DND-41 (cell line): ENCODE measurements at regions not wholly inside any gene's neighbourhood (a gene's known extent, or its start where the extent isn't known, plus 50 kb on each side); places are given as distances from the start of the nearest gene placed in this dataset.
"Not testable (repeated sequence)": the region's sequence is repeated elsewhere in the genome, so short reads cannot be mapped to it uniquely, and the experiment has no call there.

Source experiments
- ATAC-seq: fragments of 200-7000 bp; cut with Tn5 transposase; 3 replicates; pipeline ENCODE4 v1.9.1; 2021; ENCODE audit warnings: low read depth; ENCODE audit not compliant: insufficient read depth
- DNase-seq: peaks from one replicate; pipeline ENCODE4 v3.0.0-alpha.2; 2020
- H2AFZ ChIP-seq: 2 replicates; pipeline ENCODE4 v1.6.0; 2012; ENCODE audit warnings: low read depth, low read length
- H3K27ac ChIP-seq: 2 replicates; pipeline ENCODE4 v1.5.1; 2012; ENCODE audit warnings: low read length, inconsistent platforms
- H3K27me3 ChIP-seq: fragments of 200-600 bp; sonication (generic); 2 replicates; pipeline ENCODE4 v1.6.0; 2012; ENCODE audit warnings: low read length, mild to moderate bottlenecking, inconsistent platforms; ENCODE audit not compliant: insufficient read depth, poor library complexity
- H3K36me3 ChIP-seq: 2 replicates; pipeline ENCODE4 v1.5.1; 2012; ENCODE audit warnings: low read length, inconsistent platforms; ENCODE audit not compliant: insufficient read depth
- H3K4me1 ChIP-seq: 2 replicates; pipeline ENCODE4 v1.5.1; 2012; ENCODE audit warnings: mild to moderate bottlenecking, low read length; ENCODE audit not compliant: insufficient read depth
- H3K4me2 ChIP-seq: 2 replicates; pipeline ENCODE4 v1.6.0; 2012; ENCODE audit warnings: mild to moderate bottlenecking, moderate library complexity, low read length, inconsistent platforms; ENCODE audit not compliant: insufficient read depth
- H3K4me3 ChIP-seq, 2 experiments: fragments of 200-600 bp in 1 of 2; shearing (Covaris generic) in 1 of 2; 2 replicates each; pipeline ENCODE4 v1.5.1; 2012 to 2016; ENCODE audit warnings: inconsistent platforms in 2 of 2, low read length in 2 of 2, mild to moderate bottlenecking in 2 of 2, low read depth in 1 of 2, moderate library complexity in 1 of 2
- H3K79me2 ChIP-seq: 2 replicates; pipeline ENCODE4 v1.6.0; 2012; ENCODE audit warnings: low read length, inconsistent platforms; ENCODE audit not compliant: insufficient read depth
- H3K9ac ChIP-seq: 2 replicates; pipeline ENCODE4 v1.6.0; 2012; ENCODE audit warnings: low read depth, mild to moderate bottlenecking, inconsistent platforms, low read length, moderate library complexity
- H3K9me3 ChIP-seq: 2 replicates; pipeline ENCODE4 v1.5.1; 2012; ENCODE audit warnings: low read length, moderate library complexity, mild to moderate bottlenecking, inconsistent platforms; ENCODE audit not compliant: insufficient read depth, severe bottlenecking
- H4K20me1 ChIP-seq: 2 replicates; pipeline ENCODE4 v1.6.0; 2012; ENCODE audit warnings: low read length; ENCODE audit not compliant: insufficient read depth
- CTCF ChIP-seq: IDR thresholded peaks from 2 replicates; pipeline ENCODE4 v1.5.1; 2012; ENCODE audit warnings: borderline replicate concordance, low read length, moderate library complexity, mild to moderate bottlenecking; ENCODE audit not compliant: poor library complexity, severe bottlenecking; ENCODE audit errors: extremely low read depth
- EZH2 ChIP-seq: IDR thresholded peaks from 3 replicates; pipeline ENCODE4 v1.6.1; 2012; ENCODE audit warnings: borderline replicate concordance, low read depth, mild to moderate bottlenecking, moderate library complexity, low read length, inconsistent platforms; ENCODE audit not compliant: severe bottlenecking

GRCh38 chr7:110470420-110470819 is 620.5 kb upstream of the LRRN3 start:
- ATAC-seq (no peak), DNase-seq (no peak)
- no peaks in the 10 kb centered on the region for H4K20me1 ChIP-seq
- H2AFZ ChIP-seq, result no peak overlapping the region
- TF ChIP-seq CTCF, result no peak
- no peak for TF ChIP-seq EZH2
- H3K4me1 ChIP-seq, result no peaks in the 10 kb centered on the region
- H3K4me3 ChIP-seq, result no peak overlapping the region
- H3K4me2 ChIP-seq, result no peak overlapping the region
- no peaks in the 10 kb centered on the region for H3K36me3 ChIP-seq
- peaks cover 9% of the 10 kb centered on the region; the same call in 1 of the 2 replicates for H3K79me2 ChIP-seq
- no peak overlapping the region for H3K27ac ChIP-seq
- no peaks in the 10 kb centered on the region for H3K27me3 ChIP-seq
- H3K9ac ChIP-seq, result no peak overlapping the region
- no peaks in the 10 kb centered on the region for H3K9me3 ChIP-seq

DNA sequence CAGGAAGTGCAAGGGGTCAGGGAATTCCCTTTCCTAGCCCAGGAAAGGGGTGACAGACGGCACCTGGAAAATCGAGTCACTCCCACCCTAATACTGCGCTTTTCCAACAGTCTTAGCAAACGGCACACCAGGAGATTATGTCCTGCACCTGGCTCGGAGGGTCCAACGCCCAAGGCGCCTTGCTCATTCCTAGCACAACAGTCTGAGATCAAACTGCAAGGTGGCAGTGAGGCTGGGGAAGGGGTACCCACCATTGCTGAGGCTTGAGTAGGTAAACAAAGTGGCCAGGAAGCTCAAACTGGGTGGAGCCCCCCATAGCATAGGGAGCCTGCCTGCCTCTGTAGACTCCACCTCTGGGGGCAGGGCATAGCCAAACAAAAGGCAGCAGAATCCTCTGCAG is 618.5 kb upstream of the LRRN3 start:
- H3K4me1 ChIP-seq, H3K9me3 ChIP-seq, H3K4me3 ChIP-seq, H4K20me1 ChIP-seq, H3K27me3 ChIP-seq, H3K9ac ChIP-seq, H2AFZ ChIP-seq, H3K79me2 ChIP-seq, H3K27ac ChIP-seq, ATAC-seq, H3K4me2 ChIP-seq, DNase-seq, H3K36me3 ChIP-seq: not testable (repeated sequence)

DNA sequence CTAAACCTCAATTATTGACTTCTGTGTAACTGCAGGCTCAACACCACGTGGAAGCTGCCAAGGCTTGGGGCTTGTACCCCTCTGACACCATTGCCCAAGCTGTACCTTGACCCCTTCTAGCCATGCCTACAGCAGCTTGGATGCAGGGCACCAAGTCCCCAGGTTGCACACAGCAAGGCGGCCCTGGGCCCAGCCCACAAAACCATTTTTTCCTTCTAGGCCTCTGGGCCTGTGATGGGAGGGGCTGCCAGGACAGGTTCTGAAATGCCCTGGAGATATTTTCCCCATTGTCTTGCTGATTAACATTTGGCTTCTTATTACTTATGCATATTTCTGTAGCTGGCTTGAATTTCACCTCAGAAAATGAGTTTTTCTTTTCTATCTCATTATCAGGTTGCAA is 610.0 kb upstream of the LRRN3 start:
- Histone ChIP-seq H3K27me3 (no peaks in the 10 kb centered on the region), H2AFZ (no peak overlapping the region), H3K9ac (no peak overlapping the region), H3K79me2 (peaks cover 24% of the 10 kb centered on the region), H3K4me2 (no peak overlapping the region), H3K4me3 (peak overlapping the region in 1 of 2 experiments; percentile 6; a peak in 1 of 4 replicates), H4K20me1 (no peaks in the 10 kb centered on the region), H3K36me3 (peaks cover 20% of the 10 kb centered on the region), H3K9me3 (peaks cover 48% of the 10 kb centered on the region), H3K27ac (no peak overlapping the region), H3K4me1 (no peaks in the 10 kb centered on the region)
- DNase-seq (no peak), ATAC-seq (no peak)
- TF ChIP-seq EZH2 (no peak), CTCF (no peak)

DNA sequence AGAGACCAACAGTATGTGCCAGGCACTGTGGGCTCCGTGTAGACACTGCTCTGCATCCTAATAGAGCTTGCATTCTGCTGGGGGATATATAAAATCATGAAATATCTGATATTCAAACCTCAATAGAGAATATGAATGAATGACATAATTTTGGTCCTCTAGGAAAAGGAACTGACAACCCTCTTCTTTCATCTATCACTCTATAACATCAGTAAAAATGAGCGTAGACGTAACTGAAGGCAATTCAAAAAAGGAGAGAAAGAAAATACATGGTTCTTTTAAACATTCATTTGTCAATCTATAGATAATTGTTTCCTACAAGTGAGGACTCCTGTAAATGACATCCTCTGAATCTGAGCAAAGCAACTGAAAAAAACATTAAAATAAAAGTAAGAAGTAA is 607.4 kb upstream of the LRRN3 start:
- no peak overlapping the region for H3K9ac ChIP-seq
- ATAC-seq, result no peak
- H3K27ac ChIP-seq, result no peak overlapping the region

More for the DNA sequence above, 607.4 kb upstream of the LRRN3 start:
- Histone ChIP-seq H3K4me2 (no peak overlapping the region), H3K4me3 (no peak overlapping the region), H3K4me1 (no peaks in the 10 kb centered on the region), H3K9me3 (peaks cover 48% of the 10 kb centered on the region), H4K20me1 (no peaks in the 10 kb centered on the region), H2AFZ (no peak overlapping the region), H3K79me2 (peaks cover 24% of the 10 kb centered on the region), H3K27me3 (no peaks in the 10 kb centered on the region), H3K36me3 (peaks cover 20% of the 10 kb centered on the region)
- TF ChIP-seq CTCF, result no peak
- no peak for TF ChIP-seq EZH2
- no peak for DNase-seq
